ENCODE measurements at regions not wholly inside any gene's neighbourhood (a gene's known extent, or its start where the extent isn't known, plus 50 kb on each side); places are given as distances from the start of the nearest gene placed in this dataset.

GRCh38 chr4:18109676-18110075 lies 88.1 kb upstream of the LCORL start:
- TF ChIP-seq CTCF (IDR thresholded peaks at IDR 0.05) (no peak), POLR2A (IDR thresholded peaks at IDR 0.05) (no peak)
